RWPE2 (cell line): ENCODE measurements at regions not wholly inside any gene's neighbourhood (a gene's known extent, or its start where the extent isn't known, plus 50 kb on each side); places are given as distances from the start of the nearest gene placed in this dataset.

ENCODE experiments used
- ATAC-seq: fragments of 200-7000 bp; cut with Tn5 transposase; 3 replicates; pipeline ENCODE4 v1.9.1; 2021; ENCODE audit warnings: low read depth
- DNase-seq: peaks from one replicate; pipeline ENCODE4 v3.0.0-alpha.2; 2020; ENCODE audit warnings: low spot score
- H3K27ac ChIP-seq: fragments of 450-650 bp; 2 replicates; pipeline ENCODE4 v1.5.1; 2017; ENCODE audit warnings: mild to moderate bottlenecking; ENCODE audit not compliant: poor library complexity, severe bottlenecking
- H3K27me3 ChIP-seq: fragments of 250-450 bp; sonication (Bioruptor Pico); 2 replicates; pipeline ENCODE4 v1.5.1; 2021; ENCODE audit warnings: mild to moderate bottlenecking, moderate library complexity; ENCODE audit not compliant: insufficient read depth, poor library complexity, severe bottlenecking
- H3K36me3 ChIP-seq: fragments of 250-450 bp; sonication (Bioruptor Pico); 2 replicates; pipeline ENCODE4 v1.5.1; 2020; ENCODE audit warnings: low read depth, mild to moderate bottlenecking, moderate library complexity
- H3K4me1 ChIP-seq: fragments of 250-450 bp; sonication (Bioruptor Pico); 2 replicates; pipeline ENCODE4 v1.5.1; 2021; ENCODE audit warnings: mild to moderate bottlenecking, moderate library complexity; ENCODE audit not compliant: insufficient read depth, poor library complexity, severe bottlenecking
- H3K4me3 ChIP-seq: fragments of 250-450 bp; sonication (Bioruptor Pico); 2 replicates; pipeline ENCODE4 v1.5.1; 2021; ENCODE audit warnings: mild to moderate bottlenecking, moderate library complexity; ENCODE audit not compliant: severe bottlenecking
- H3K9me3 ChIP-seq: fragments of 250-450 bp; sonication (Bioruptor Pico); 2 replicates; pipeline ENCODE4 v1.5.1; 2021; ENCODE audit warnings: mild to moderate bottlenecking, moderate library complexity; ENCODE audit not compliant: severe bottlenecking
- TF ChIP-seq, protein P1 (sequence below): fragments of 450-650 bp; IDR thresholded peaks from one replicate; pipeline ENCODE4 v1.5.1; 2017; ENCODE audit warnings: mild to moderate bottlenecking, moderate library complexity; ENCODE audit not compliant: poor library complexity, severe bottlenecking

DNA sequence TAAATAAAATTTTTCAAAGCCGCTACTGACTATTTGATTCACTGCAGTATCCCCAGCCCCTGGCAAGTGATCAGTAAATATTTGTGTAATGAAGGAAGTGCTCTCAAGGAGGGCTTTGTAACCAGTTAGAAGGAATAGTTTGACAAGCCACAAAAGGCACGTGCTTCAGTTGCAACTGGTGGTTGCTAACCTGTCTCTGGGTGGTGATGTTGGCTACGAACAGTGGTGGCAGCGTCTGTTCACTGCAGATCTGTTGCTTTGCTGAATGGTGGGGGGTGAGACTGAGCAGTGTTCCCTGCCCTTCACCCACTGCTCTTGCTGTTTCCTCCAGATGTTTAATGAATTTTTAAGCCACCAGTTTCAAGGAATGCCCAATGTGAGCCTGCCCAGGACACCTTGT is 73.9 kb upstream of the SIX2 start:
- ATAC-seq (no peak), DNase-seq (no peak)
- Histone ChIP-seq H3K27ac (no peak overlapping the region), H3K9me3 (no peaks in the 10 kb centered on the region), H3K4me1 (no peaks in the 10 kb centered on the region), H3K4me3 (no peak overlapping the region), H3K27me3 (no peaks in the 10 kb centered on the region), H3K36me3 (no peaks in the 10 kb centered on the region)
- TF ChIP-seq, protein P1, sequence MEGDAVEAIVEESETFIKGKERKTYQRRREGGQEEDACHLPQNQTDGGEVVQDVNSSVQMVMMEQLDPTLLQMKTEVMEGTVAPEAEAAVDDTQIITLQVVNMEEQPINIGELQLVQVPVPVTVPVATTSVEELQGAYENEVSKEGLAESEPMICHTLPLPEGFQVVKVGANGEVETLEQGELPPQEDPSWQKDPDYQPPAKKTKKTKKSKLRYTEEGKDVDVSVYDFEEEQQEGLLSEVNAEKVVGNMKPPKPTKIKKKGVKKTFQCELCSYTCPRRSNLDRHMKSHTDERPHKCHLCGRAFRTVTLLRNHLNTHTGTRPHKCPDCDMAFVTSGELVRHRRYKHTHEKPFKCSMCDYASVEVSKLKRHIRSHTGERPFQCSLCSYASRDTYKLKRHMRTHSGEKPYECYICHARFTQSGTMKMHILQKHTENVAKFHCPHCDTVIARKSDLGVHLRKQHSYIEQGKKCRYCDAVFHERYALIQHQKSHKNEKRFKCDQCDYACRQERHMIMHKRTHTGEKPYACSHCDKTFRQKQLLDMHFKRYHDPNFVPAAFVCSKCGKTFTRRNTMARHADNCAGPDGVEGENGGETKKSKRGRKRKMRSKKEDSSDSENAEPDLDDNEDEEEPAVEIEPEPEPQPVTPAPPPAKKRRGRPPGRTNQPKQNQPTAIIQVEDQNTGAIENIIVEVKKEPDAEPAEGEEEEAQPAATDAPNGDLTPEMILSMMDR, result no peak

- H3K4me1 ChIP-seq, result no peaks in the 10 kb centered on the region
- DNase-seq, result no peak
- no peaks in the 10 kb centered on the region for H3K27me3 ChIP-seq
- H3K36me3 ChIP-seq, result no peaks in the 10 kb centered on the region
- no peak overlapping the region for H3K4me3 ChIP-seq
- no peaks in the 10 kb centered on the region for H3K9me3 ChIP-seq
- ATAC-seq, result no peak
- no peak overlapping the region for H3K27ac ChIP-seq
- TF ChIP-seq, protein P1, result no peak
These were observed 65.5 kb upstream of the SIX2 start for GRCh38 chr2:45074713-45075112.

DNA sequence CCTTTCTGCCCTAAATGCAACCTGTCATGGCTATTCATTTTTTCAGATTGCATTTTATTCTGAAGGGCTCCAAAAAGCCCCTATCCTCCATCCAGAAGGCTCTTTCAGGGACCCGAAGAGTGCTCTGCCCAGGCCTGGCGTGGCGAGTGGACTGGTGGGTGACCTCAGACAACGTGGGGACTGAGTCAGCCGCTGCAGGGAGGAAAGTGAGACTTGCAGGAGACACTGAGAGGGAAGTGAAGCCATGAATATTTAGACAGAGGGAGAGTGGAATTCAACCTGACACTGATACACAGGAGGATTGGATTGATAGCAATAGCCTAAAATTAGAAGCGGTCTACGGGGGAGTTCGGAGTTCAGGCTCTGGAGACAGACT is 63.6 kb upstream of the SIX2 start:
- no peaks in the 10 kb centered on the region for H3K36me3 ChIP-seq
- ATAC-seq (no peak), DNase-seq (no peak)
- H3K4me1 ChIP-seq, result no peaks in the 10 kb centered on the region
- TF ChIP-seq, protein P1, result no peak
- no peak overlapping the region for H3K27ac ChIP-seq
- no peaks in the 10 kb centered on the region for H3K9me3 ChIP-seq
- H3K27me3 ChIP-seq, result no peaks in the 10 kb centered on the region
- no peak overlapping the region for H3K4me3 ChIP-seq

- DNase-seq, result no peak
- Histone ChIP-seq H3K27ac (no peak overlapping the region), H3K4me3 (no peak overlapping the region), H3K9me3 (no peaks in the 10 kb centered on the region), H3K36me3 (no peaks in the 10 kb centered on the region), H3K4me1 (no peaks in the 10 kb centered on the region), H3K27me3 (no peaks in the 10 kb centered on the region)
- ATAC-seq, result no peak
- TF ChIP-seq, protein P1, result no peak
These were observed 63.0 kb upstream of the SIX2 start for GRCh38 chr2:45072064-45072861.

- no peak for ATAC-seq
- no peaks in the 10 kb centered on the region for H3K4me1 ChIP-seq
- TF ChIP-seq, protein P1, result no peak
- H3K27ac ChIP-seq, result no peak overlapping the region
- DNase-seq, result no peak
- H3K9me3 ChIP-seq, result no peaks in the 10 kb centered on the region
- no peaks in the 10 kb centered on the region for H3K36me3 ChIP-seq
- H3K27me3 ChIP-seq, result no peaks in the 10 kb centered on the region
- no peak overlapping the region for H3K4me3 ChIP-seq
These were observed 60.9 kb upstream of the SIX2 start for GRCh38 chr2:45070113-45070652.
